ENCODE measurements at regions not wholly inside any gene's neighbourhood (a gene's known extent, or its start where the extent isn't known, plus 50 kb on each side); places are given as distances from the start of the nearest gene placed in this dataset.

DNA sequence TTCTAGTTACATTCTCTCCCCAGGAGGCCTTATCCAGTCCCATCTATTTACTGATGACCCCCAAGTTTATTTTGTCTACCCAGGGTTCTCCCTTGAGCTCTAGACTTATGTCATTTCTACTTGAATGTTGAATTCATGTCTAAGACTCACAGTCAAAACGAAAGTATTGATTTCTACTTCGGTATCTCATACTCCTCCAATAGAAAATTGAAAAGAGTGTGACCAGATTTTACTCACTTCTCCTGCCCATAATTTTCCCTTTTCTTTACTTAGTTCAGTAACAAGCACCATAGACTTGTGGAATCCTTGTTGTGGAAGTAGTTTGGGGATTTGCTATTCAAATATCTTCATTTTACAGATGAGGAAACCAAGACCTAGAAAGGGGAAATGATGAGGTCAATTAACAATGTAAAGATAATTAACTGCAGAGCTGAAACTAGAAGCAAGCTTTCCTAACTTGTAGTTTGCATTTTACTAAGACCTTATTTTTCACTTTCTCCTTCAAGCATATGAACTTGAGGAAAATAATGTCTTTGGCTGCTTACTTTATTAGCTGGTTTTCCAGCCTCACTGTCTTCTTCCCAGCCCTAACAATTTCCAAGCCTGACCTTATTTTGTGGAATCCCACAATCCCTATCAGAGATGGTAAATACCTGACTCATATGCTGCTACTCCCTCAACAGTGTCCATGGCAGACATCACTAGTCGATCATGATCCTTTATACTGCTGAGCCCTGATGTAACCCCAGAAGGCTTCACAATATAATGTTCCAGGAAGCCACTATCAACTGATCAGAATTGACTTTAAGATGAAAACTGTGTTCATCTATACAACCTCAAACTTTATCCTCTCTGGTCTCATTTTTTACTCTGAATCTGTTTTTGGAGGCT, 123.9 kb upstream of the AGBL1 start:
- no peak overlapping the region for H3K4me3 ChIP-seq (ENCODE audit: control insufficient read depth, low read depth, low read length)
- TF ChIP-seq, protein P1, sequence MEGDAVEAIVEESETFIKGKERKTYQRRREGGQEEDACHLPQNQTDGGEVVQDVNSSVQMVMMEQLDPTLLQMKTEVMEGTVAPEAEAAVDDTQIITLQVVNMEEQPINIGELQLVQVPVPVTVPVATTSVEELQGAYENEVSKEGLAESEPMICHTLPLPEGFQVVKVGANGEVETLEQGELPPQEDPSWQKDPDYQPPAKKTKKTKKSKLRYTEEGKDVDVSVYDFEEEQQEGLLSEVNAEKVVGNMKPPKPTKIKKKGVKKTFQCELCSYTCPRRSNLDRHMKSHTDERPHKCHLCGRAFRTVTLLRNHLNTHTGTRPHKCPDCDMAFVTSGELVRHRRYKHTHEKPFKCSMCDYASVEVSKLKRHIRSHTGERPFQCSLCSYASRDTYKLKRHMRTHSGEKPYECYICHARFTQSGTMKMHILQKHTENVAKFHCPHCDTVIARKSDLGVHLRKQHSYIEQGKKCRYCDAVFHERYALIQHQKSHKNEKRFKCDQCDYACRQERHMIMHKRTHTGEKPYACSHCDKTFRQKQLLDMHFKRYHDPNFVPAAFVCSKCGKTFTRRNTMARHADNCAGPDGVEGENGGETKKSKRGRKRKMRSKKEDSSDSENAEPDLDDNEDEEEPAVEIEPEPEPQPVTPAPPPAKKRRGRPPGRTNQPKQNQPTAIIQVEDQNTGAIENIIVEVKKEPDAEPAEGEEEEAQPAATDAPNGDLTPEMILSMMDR (IDR thresholded peaks at IDR 0.05; ENCODE audit: control insufficient read depth, insufficient read depth, low read depth, low read length, missing control alignments): no peak
- DNase-seq (ENCODE audit: low read depth): no peak

DNA sequence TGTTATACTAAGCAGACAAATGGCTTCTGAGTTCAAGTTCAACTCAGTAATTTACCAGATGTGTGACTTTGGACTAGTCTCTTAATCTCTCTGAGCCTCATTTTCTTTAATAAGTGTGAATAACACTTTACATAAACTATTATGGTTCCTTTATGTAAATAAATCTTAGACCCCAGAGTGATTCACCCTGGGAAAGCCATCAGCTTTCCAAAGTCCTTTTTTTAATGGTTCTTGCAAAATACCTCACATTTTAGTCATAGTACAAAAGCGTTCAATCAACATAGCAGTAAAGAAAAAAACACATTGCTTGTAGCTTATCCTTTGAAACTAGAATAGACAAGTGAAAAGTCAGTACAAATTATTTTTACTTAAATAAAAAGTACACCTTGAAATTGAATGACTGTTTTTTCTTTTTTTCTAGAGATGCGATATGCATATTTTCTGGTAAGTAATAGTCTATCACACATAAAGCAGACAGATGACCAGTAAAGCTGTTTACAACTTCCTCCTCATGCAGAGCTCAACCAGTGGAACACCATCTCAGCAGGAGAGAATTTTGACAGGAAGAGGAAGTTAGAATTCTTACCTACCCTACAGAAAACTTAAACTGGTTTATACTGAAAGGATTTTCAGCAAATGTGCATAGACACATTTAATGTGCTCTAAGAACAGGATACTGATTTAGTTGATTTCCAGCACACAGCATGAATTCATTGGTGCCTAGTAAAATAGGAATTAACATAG, 123.0 kb upstream of the AGBL1 start:
- DNase-seq (ENCODE audit: low read depth): no peak
- no peak overlapping the region for H3K4me3 ChIP-seq (ENCODE audit: control insufficient read depth, low read depth, low read length)
- TF ChIP-seq, protein P1 (IDR thresholded peaks at IDR 0.05; ENCODE audit: control insufficient read depth, insufficient read depth, low read depth, low read length, missing control alignments): no peak

DNA sequence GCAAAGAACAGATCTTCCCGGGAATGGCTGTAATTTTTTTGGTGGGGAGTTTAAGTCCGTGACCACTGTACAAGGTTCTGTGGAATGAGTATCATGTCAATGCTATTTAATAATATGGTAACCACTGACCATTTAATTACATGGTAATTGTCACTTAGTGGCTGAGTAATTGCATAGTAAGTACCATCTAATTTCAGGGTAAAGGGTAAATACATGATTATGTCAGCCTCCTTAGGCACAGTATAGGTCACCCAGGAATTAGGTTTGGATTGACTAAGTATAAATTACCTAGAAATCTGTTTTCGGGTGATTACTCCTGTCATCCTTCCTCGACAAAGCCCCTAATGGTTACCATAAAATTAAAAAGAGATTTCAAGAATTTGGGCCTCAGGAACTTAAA, 120.1 kb upstream of the AGBL1 start:
- DNase-seq (ENCODE audit: low read depth): no peak
- TF ChIP-seq, protein P1 (IDR thresholded peaks at IDR 0.05; ENCODE audit: control insufficient read depth, insufficient read depth, low read depth, low read length, missing control alignments): no peak

DNA sequence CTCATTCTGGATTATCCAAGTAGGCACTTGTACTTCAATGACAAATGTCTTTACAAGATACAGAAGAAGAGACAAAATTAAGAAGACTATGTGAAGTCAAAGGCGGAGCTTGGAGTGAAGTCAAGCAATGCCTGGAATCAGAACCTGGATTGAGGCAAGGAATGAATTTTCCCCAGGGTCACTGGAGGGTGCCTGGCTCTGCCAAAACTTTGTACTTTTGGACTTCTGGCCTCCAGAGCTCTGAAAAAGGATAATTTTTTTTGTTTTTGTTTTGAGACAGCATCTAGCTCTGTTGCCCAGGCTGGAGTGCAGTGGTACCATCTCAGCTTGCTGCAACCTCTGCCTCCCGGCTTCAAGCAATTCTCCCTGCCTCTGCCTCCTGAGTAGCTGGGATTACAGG, 119.3 kb upstream of the AGBL1 start:
- DNase-seq (ENCODE audit: low read depth): no peak
- no peak overlapping the region for H3K4me3 ChIP-seq (ENCODE audit: control insufficient read depth, low read depth, low read length)
- TF ChIP-seq, protein P1 (IDR thresholded peaks at IDR 0.05; ENCODE audit: control insufficient read depth, insufficient read depth, low read depth, low read length, missing control alignments): no peak

More for the DNA sequence above, 120.1 kb upstream of the AGBL1 start:
- no peak overlapping the region for H3K4me3 ChIP-seq (ENCODE audit: control insufficient read depth, low read depth, low read length)

DNA sequence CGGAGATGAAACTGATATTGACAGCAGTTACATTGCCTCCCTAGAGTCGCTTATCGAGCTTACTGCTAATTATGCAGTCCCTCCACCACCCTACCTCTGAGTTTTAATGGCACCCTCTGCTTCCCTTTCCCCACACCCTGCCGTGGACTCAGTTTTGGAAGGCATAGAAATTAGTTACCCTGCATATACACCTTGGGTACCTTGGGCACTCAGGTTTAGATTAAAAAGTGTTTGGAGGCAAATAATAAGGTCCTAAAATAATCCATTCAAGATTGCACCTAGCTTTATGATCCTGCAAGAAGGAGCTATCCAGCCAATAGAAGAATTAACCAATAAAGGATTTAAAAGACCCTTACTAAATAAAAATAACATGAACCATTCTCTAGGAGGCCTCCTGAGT, 117.8 kb upstream of the AGBL1 start:
- no peak for DNase-seq (ENCODE audit: low read depth)
- TF ChIP-seq, protein P1 (IDR thresholded peaks at IDR 0.05; ENCODE audit: control insufficient read depth, insufficient read depth, low read depth, low read length, missing control alignments): no peak
- H3K4me3 ChIP-seq (ENCODE audit: control insufficient read depth, low read depth, low read length): no peak overlapping the region

DNA sequence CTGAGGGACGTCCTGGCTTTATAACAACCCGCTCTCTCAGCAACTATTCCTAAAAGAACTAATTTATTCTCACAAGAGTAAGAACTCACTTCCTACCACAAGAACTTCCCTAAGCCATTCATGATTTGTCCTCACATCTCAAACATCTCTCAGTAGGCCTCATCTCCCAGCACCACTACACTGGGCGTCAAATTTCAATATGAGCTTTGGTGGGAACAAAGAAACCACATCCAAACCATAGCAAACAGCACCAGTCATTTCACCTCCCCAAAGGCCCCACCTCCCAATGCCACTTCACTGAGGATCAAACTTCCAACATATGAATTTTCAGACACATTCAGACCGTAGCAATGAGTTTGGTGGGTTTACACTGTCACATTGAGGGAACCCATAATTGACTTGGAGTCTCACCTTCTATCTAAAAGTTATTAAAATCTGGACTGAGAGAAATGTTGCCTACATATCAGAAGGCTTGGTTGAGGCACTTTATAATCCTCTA, 116.4 kb upstream of the AGBL1 start:
- TF ChIP-seq, protein P1 (IDR thresholded peaks at IDR 0.05; ENCODE audit: control insufficient read depth, insufficient read depth, low read depth, low read length, missing control alignments): no peak
- H3K4me3 ChIP-seq (ENCODE audit: control insufficient read depth, low read depth, low read length): no peak overlapping the region
- DNase-seq (ENCODE audit: low read depth): no peak
